PC-3 (cell line): ENCODE measurements at regions not wholly inside any gene's neighbourhood (a gene's known extent, or its start where the extent isn't known, plus 50 kb on each side); places are given as distances from the start of the nearest gene placed in this dataset.
A peak's percentile ranks its signal among the peaks of the same experiment; 100 is the strongest.

Source experiments
- ATAC-seq: fragments of 200-7000 bp; cut with Tn5 transposase; 2 replicates; pipeline ENCODE4 v1.9.1; 2020; ENCODE audit warnings: mild to moderate bottlenecking, moderate library complexity
- BruUV-seq: library from RNA; stranded (reverse); fragments of 400-500 nt; replicated peaks from 2 replicates; lab custom pipeline; 2021; lab: Mats Ljungman, UMichigan
- CTCF ChIA-PET: fragments of 300-600 bp; sonication (Branson Sonifier 250); formaldehyde crosslinking; loops from one replicate; lab custom pipeline; 2022; ENCODE audit warnings: antibody characterized with exemption; lab: Charles Lee
- POLR2A ChIA-PET: fragments of 300-600 bp; sonication (Branson Sonifier 250); formaldehyde crosslinking; loops from one replicate; lab custom pipeline; 2022; ENCODE audit warnings: antibody characterized with exemption; ENCODE audit not compliant: unreplicated experiment; lab: Charles Lee
- DNase-seq: peaks from one replicate; pipeline ENCODE4 v3.0.0-alpha.2; 2015
- H2AFZ ChIP-seq: fragments of 300-600 bp; sonication (generic); 2 replicates; pipeline ENCODE4 v1.6.0; 2016; ENCODE audit warnings: antibody characterized with exemption, low read length
- H3F3A ChIP-seq: fragments of 300-600 bp; sonication (generic); one replicate; pipeline ENCODE4 v1.6.0; 2017; ENCODE audit warnings: antibody characterized with exemption, low read length, control low read depth, mild to moderate bottlenecking; ENCODE audit not compliant: unreplicated experiment
- H3K27ac ChIP-seq: fragments of 300-600 bp; sonication (generic); 2 replicates; pipeline ENCODE4 v1.5.1; 2016; ENCODE audit warnings: mild to moderate bottlenecking, low read length
- H3K27me3 ChIP-seq: fragments of 300-600 bp; sonication (generic); 2 replicates; pipeline ENCODE4 v1.6.1; 2016; ENCODE audit warnings: low read length, mixed read lengths
- H3K36me3 ChIP-seq: fragments of 300-600 bp; sonication (generic); 2 replicates; pipeline ENCODE4 v1.6.1; 2016; ENCODE audit warnings: low read depth, mixed run types, low read length, mixed read lengths
- H3K4me1 ChIP-seq: fragments of 300-600 bp; sonication (generic); 2 replicates; pipeline ENCODE4 v1.5.1; 2016; ENCODE audit warnings: low read length; ENCODE audit not compliant: insufficient read depth
- H3K4me2 ChIP-seq: fragments of 300-600 bp; sonication (generic); 2 replicates; pipeline ENCODE4 v1.6.0; 2016; ENCODE audit warnings: low read length
- H3K4me3 ChIP-seq: fragments of 300-600 bp; sonication (generic); 2 replicates; pipeline ENCODE4 v1.5.1; 2016; ENCODE audit warnings: mild to moderate bottlenecking, low read length, mixed read lengths
- H3K79me2 ChIP-seq: fragments of 300-600 bp; sonication (generic); 2 replicates; pipeline ENCODE4 v1.6.1; 2017; ENCODE audit warnings: low read length, mixed read lengths
- H3K9ac ChIP-seq: fragments of 300-600 bp; sonication (generic); 2 replicates; pipeline ENCODE4 v1.6.0; 2016; ENCODE audit warnings: mild to moderate bottlenecking, low read length
- H3K9me2 ChIP-seq: fragments of 300-600 bp; sonication (generic); replicated peaks from 2 replicates; pipeline ENCODE4 v1.6.1; 2016; ENCODE audit warnings: mixed run types, low read length, mixed read lengths
- H3K9me3 ChIP-seq: fragments of 300-600 bp; sonication (generic); 2 replicates; pipeline ENCODE4 v1.6.1; 2016; ENCODE audit warnings: low read length, mixed read lengths
- H4K20me1 ChIP-seq: fragments of 300-600 bp; sonication (generic); 2 replicates; pipeline ENCODE4 v1.6.1; 2016; ENCODE audit warnings: low read length, mixed read lengths
- EZH2 ChIP-seq: fragments of 300-600 bp; sonication (generic); IDR thresholded peaks from one replicate; pipeline ENCODE4 v1.6.1; 2017; ENCODE audit warnings: antibody characterized with exemption, mild to moderate bottlenecking, low read length; ENCODE audit not compliant: unreplicated experiment
- EZH2phosphoT487 ChIP-seq: fragments of 300-600 bp; sonication (generic); IDR thresholded peaks from 2 replicates; pipeline ENCODE4 v1.6.1; 2018; ENCODE audit warnings: mild to moderate bottlenecking, antibody characterized with exemption, low read length, borderline replicate concordance
- intact Hi-C: fragments of 100-400 bp; cut with micrococcal nuclease; formaldehyde crosslinking; loops from 2 replicates; pipeline ENCODE4 v1.9.0; 2023
- TF ChIP-seq, protein P1 (sequence below): fragments of 300-600 bp; sonication (generic); conservative IDR thresholded peaks from 2 replicates; pipeline ENCODE4 v1.5.1; 2017; ENCODE audit warnings: antibody characterized with exemption, low read depth, mild to moderate bottlenecking, low read length

DNA sequence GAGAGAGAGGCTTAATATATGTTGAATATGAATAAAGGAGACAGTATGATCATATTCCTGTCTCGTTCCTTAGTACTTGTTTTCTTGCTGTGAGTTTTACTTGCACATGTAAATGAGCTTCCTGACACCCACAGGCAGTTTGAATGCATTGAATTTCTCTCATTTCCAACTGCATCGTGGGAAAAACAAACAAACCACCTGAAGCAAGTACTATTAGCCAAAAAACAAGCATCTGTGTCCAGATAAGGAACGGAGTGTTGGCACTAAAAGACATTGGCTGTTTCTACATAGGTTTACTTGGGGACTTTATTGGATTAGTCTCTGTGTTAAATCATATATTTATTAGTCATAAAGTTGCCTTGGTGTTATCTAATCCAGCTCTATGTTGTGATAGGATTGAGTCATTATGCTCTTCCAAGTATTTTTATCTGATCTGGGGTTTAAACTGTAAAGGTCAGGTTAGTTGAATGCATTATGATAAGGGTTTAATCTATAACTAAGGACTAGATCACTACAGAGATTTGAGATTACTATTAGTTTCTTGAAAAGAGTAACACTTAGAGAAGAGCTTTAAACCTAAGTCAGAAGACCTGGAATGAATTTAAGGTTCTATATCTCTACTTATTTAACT, 339.0 kb upstream of the SPANXN4 start:
- Histone ChIP-seq H3K4me1 (peaks cover 5% of the 10 kb centered on the region; the same call in 1 of the 2 replicates), H3K9ac (no peak overlapping the region), H3K36me3 (no peaks in the 10 kb centered on the region), H3K27me3 (no peaks in the 10 kb centered on the region), H4K20me1 (no peaks in the 10 kb centered on the region), H3K4me2 (0 out of 2 replicates have a peak overlapping the region, but pooled peaks have one; percentile 6), H3K79me2 (no peaks in the 10 kb centered on the region), H3K9me2 (no peaks in the 10 kb centered on the region), H3K4me3 (no peak overlapping the region), H2AFZ (no peak overlapping the region), H3F3A (no peaks in the 10 kb centered on the region), H3K9me3 (no peaks in the 10 kb centered on the region), H3K27ac (no peak overlapping the region)
- DNase-seq (peak; percentile 17), ATAC-seq (no peak; the same call in 1 of the 2 replicates)
- ChIA-PET POLR2A (no interaction called here), CTCF (no interaction called here)
- intact Hi-C loops = no loop called here
- TF ChIP-seq EZH2phosphoT487 = no peak
- TF ChIP-seq, protein P1, sequence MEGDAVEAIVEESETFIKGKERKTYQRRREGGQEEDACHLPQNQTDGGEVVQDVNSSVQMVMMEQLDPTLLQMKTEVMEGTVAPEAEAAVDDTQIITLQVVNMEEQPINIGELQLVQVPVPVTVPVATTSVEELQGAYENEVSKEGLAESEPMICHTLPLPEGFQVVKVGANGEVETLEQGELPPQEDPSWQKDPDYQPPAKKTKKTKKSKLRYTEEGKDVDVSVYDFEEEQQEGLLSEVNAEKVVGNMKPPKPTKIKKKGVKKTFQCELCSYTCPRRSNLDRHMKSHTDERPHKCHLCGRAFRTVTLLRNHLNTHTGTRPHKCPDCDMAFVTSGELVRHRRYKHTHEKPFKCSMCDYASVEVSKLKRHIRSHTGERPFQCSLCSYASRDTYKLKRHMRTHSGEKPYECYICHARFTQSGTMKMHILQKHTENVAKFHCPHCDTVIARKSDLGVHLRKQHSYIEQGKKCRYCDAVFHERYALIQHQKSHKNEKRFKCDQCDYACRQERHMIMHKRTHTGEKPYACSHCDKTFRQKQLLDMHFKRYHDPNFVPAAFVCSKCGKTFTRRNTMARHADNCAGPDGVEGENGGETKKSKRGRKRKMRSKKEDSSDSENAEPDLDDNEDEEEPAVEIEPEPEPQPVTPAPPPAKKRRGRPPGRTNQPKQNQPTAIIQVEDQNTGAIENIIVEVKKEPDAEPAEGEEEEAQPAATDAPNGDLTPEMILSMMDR = no peak
- TF ChIP-seq EZH2 = no peak
- BruUV-seq = no TSS peak

GRCh38 chrX:142686206-142686605, 339.5 kb upstream of the SPANXN4 start:
- no peak overlapping the region for H3K9ac ChIP-seq
- no peak for TF ChIP-seq EZH2
- TF ChIP-seq, protein P1 = no peak
- no peak for TF ChIP-seq EZH2phosphoT487
- H3K4me3 ChIP-seq = no peak overlapping the region
- H3K27ac ChIP-seq = no peak overlapping the region
- no peaks in the 10 kb centered on the region for H3K9me3 ChIP-seq
- no peaks in the 10 kb centered on the region for H3K79me2 ChIP-seq
- BruUV-seq = no TSS peak
- ATAC-seq (no peak), DNase-seq (no peak)
- CTCF ChIA-PET = no interaction called here
- intact Hi-C loops = no loop called here
- H3F3A ChIP-seq = no peaks in the 10 kb centered on the region
- no peak overlapping the region for H2AFZ ChIP-seq
- H3K36me3 ChIP-seq = no peaks in the 10 kb centered on the region
- POLR2A ChIA-PET = no interaction called here
- H3K4me1 ChIP-seq = peaks cover 5% of the 10 kb centered on the region; the same call in 1 of the 2 replicates
- H3K4me2 ChIP-seq = 0 out of 2 replicates have a peak overlapping the region, but pooled peaks have one; percentile 6
- no peaks in the 10 kb centered on the region for H4K20me1 ChIP-seq
- H3K27me3 ChIP-seq = no peaks in the 10 kb centered on the region
- no peaks in the 10 kb centered on the region for H3K9me2 ChIP-seq

GRCh38 chrX:142680038-142680437, 345.7 kb upstream of the SPANXN4 start:
- CTCF ChIA-PET = no interaction called here
- H2AFZ ChIP-seq = no peak overlapping the region
- no peaks in the 10 kb centered on the region for H3K9me3 ChIP-seq
- H3K4me3 ChIP-seq = no peak overlapping the region
- no peaks in the 10 kb centered on the region for H3K79me2 ChIP-seq
- no peaks in the 10 kb centered on the region for H3F3A ChIP-seq
- H4K20me1 ChIP-seq = no peaks in the 10 kb centered on the region
- H3K27me3 ChIP-seq = no peaks in the 10 kb centered on the region
- TF ChIP-seq EZH2 (no peak), EZH2phosphoT487 (no peak)
- TF ChIP-seq, protein P1 = no peak
- no peak overlapping the region for H3K4me2 ChIP-seq
- POLR2A ChIA-PET = no interaction called here
- intact Hi-C loops = no loop called here
- no peak overlapping the region for H3K9ac ChIP-seq
- no peaks in the 10 kb centered on the region for H3K9me2 ChIP-seq
- BruUV-seq = no TSS peak
- H3K36me3 ChIP-seq = no peaks in the 10 kb centered on the region
- ATAC-seq = no peak
- DNase-seq = no peak
- H3K27ac ChIP-seq = no peak overlapping the region
- no peaks in the 10 kb centered on the region; the same call in 1 of the 2 replicates for H3K4me1 ChIP-seq
